PC-9 (cell line): ENCODE measurements at regions not wholly inside any gene's neighbourhood (a gene's known extent, or its start where the extent isn't known, plus 50 kb on each side); places are given as distances from the start of the nearest gene placed in this dataset.

Source experiments
- CTCF ChIP-seq: fragments of 200-600 bp; sonication (generic); conservative IDR thresholded peaks from 2 replicates; pipeline ENCODE4 v1.6.1; 2017; ENCODE audit warnings: mixed run types, antibody characterized with exemption, mild to moderate bottlenecking, moderate library complexity
- EZH2 ChIP-seq: fragments of 200-600 bp; sonication (generic); IDR thresholded peaks from 2 replicates; pipeline ENCODE4 v1.8.0; 2017; ENCODE audit warnings: antibody characterized with exemption, low read depth

DNA sequence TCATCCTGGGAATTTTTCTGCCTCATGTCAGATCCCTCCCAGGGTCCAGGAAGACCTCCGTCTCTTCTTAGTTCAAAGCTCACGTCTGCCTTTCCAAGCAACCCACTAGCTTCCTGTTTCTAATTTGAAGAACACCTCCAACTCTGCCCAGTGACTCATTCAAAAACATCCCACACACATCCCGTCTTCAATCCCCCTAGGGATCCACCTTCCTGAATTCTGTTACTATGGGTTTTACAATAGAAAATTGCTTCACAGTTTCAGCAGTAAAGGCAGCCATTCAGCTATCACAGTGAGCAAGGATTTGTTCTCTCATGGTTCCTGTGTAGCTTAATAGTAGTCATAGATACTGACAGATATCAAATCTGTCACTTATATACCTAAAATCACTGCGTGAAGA lies 308.3 kb upstream of the CCDC54 start:
- TF ChIP-seq CTCF: no peak
- no peak for TF ChIP-seq EZH2
